ENCODE measurements at regions not wholly inside any gene's neighbourhood (a gene's known extent, or its start where the extent isn't known, plus 50 kb on each side); places are given as distances from the start of the nearest gene placed in this dataset.
"Not testable (repeated sequence)": the region's sequence is repeated elsewhere in the genome, so short reads cannot be mapped to it uniquely, and the experiment has no call there.

DNA sequence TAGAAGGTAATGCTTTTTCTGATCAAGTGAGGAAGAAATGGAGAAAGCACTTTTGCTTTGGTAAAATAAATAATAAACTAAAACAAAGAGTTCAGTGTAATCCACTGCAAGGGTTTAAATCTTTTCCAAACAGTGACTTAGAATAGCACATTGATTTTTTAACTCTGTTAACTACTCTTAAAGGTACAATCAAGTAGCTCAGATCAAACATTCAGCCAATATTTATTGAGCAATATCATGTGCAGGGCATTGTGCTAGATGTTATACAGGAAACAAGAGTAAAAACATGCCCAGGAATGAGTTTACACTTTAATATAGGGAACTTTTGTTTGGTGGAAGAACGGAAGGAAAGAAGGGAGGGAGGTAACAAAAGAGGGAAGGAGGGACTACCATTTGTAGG is 479.8 kb downstream of the KLHL13 start:
- TF ChIP-seq POLR2A (IDR thresholded peaks at IDR 0.05), result no peak
- TF ChIP-seq, protein P1, sequence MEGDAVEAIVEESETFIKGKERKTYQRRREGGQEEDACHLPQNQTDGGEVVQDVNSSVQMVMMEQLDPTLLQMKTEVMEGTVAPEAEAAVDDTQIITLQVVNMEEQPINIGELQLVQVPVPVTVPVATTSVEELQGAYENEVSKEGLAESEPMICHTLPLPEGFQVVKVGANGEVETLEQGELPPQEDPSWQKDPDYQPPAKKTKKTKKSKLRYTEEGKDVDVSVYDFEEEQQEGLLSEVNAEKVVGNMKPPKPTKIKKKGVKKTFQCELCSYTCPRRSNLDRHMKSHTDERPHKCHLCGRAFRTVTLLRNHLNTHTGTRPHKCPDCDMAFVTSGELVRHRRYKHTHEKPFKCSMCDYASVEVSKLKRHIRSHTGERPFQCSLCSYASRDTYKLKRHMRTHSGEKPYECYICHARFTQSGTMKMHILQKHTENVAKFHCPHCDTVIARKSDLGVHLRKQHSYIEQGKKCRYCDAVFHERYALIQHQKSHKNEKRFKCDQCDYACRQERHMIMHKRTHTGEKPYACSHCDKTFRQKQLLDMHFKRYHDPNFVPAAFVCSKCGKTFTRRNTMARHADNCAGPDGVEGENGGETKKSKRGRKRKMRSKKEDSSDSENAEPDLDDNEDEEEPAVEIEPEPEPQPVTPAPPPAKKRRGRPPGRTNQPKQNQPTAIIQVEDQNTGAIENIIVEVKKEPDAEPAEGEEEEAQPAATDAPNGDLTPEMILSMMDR (IDR thresholded peaks at IDR 0.05), result no peak
- Histone ChIP-seq H3K27me3 (no peaks in the 10 kb centered on the region), H3K4me3 (no peak overlapping the region), H3K9me3 (no peaks in the 10 kb centered on the region), H3K4me1 (no peaks in the 10 kb centered on the region), H3K27ac (no peak overlapping the region), H3K36me3 (no peaks in the 10 kb centered on the region)
- no peak for DNase-seq

DNA sequence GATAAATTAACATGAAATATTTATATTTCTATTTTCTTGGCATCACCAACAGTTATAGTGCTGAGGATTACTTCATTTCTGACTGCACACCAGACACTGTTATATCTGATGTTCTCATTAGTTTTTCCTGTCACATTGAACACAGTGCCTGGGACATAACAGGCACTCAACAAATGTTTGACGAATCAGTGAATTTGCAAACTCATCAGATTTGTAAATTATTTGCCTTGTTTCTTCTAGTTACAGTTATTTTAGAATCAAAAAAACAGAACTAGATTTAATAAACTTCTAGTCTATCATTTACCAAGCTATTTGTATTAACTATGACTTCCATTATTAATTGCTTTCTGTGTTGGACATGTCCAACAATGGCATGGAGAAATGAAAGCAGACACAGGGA is 483.3 kb downstream of the KLHL13 start:
- TF ChIP-seq, protein P1 (IDR thresholded peaks at IDR 0.05), result no peak
- TF ChIP-seq POLR2A (IDR thresholded peaks at IDR 0.05), result no peak
- no peaks in the 10 kb centered on the region for H3K36me3 ChIP-seq
- H3K4me3 ChIP-seq, result no peak overlapping the region
- no peak overlapping the region for H3K27ac ChIP-seq
- H3K4me1 ChIP-seq, result no peaks in the 10 kb centered on the region
- no peaks in the 10 kb centered on the region for H3K27me3 ChIP-seq
- no peaks in the 10 kb centered on the region for H3K9me3 ChIP-seq
- DNase-seq, result no peak

- no peaks in the 10 kb centered on the region for H3K36me3 ChIP-seq
- no peaks in the 10 kb centered on the region for H3K4me1 ChIP-seq
- H3K27ac ChIP-seq, result no peak overlapping the region
- no peak overlapping the region for H3K4me3 ChIP-seq
- no peaks in the 10 kb centered on the region for H3K9me3 ChIP-seq
- TF ChIP-seq, protein P1 (IDR thresholded peaks at IDR 0.05), result no peak
- no peak for TF ChIP-seq POLR2A (IDR thresholded peaks at IDR 0.05)
- DNase-seq, result no peak
- H3K27me3 ChIP-seq, result no peaks in the 10 kb centered on the region
These were observed 488.2 kb downstream of the KLHL13 start for GRCh38 chrX:117628381-117628780.

- Histone ChIP-seq H3K27me3 (no peaks in the 10 kb centered on the region), H3K36me3 (no peaks in the 10 kb centered on the region), H3K4me1 (no peaks in the 10 kb centered on the region), H3K4me3 (no peak overlapping the region), H3K9me3 (no peaks in the 10 kb centered on the region), H3K27ac (no peak overlapping the region)
- DNase-seq, result no peak
- TF ChIP-seq POLR2A (IDR thresholded peaks at IDR 0.05), result no peak
- TF ChIP-seq, protein P1 (IDR thresholded peaks at IDR 0.05), result no peak
These were observed 505.8 kb downstream of the KLHL13 start for GRCh38 chrX:117610806-117611205.

GRCh38 chrX:117610049-117610448 is 506.6 kb downstream of the KLHL13 start:
- no peaks in the 10 kb centered on the region for H3K36me3 ChIP-seq
- H3K27ac ChIP-seq, result no peak overlapping the region
- TF ChIP-seq, protein P1 (IDR thresholded peaks at IDR 0.05), result no peak
- TF ChIP-seq POLR2A (IDR thresholded peaks at IDR 0.05), result no peak
- H3K4me1 ChIP-seq, result no peaks in the 10 kb centered on the region
- H3K9me3 ChIP-seq, result no peaks in the 10 kb centered on the region
- no peaks in the 10 kb centered on the region for H3K27me3 ChIP-seq
- DNase-seq, result no peak
- no peak overlapping the region for H3K4me3 ChIP-seq

DNA sequence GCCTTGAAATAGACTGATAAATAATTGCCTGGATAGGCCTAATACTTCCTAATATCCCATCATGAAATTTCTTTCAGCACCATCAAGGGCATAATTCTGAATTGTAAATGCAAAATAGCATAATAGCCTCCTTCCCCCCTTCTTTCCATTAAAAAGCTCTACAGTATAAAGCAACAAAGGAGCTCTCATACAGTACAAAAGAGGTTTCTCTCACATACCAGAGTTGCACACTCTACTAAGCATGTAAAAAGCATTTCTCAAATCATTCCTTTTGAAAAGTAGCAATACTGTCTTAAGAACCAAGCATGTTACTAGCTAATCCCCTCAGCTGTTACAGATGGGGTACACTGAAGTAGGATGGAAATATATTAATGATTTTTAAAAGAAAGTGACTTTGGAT is 509.0 kb downstream of the KLHL13 start:
- TF ChIP-seq POLR2A (IDR thresholded peaks at IDR 0.05), result no peak
- TF ChIP-seq, protein P1 (IDR thresholded peaks at IDR 0.05), result no peak
- no peaks in the 10 kb centered on the region for H3K36me3 ChIP-seq

DNA sequence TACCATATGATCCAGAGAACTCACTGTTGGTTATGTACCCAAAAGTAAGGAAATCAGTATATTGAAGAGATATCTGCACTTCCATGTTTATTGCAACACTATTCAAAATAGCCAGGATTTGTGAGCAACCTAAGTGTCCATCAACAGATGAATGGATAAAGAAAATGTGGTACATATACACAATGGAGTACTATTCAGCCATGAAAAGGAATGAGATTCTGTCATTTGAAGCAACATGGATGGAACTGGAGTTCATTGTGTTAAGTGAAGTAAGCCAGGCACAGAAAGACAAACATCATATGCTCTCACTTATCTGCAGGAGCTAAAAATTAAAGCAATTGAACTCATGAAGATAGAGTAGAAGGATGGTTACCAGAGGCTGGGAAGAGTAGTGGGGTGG is 510.5 kb downstream of the KLHL13 start:
- not testable (repeated sequence) for H3K4me1 ChIP-seq, H3K4me3 ChIP-seq, H3K27me3 ChIP-seq

More for the DNA sequence above, 509.0 kb downstream of the KLHL13 start:
- Histone ChIP-seq H3K27ac (no peak overlapping the region), H3K4me3 (no peak overlapping the region), H3K27me3 (no peaks in the 10 kb centered on the region), H3K9me3 (no peaks in the 10 kb centered on the region), H3K4me1 (no peaks in the 10 kb centered on the region)
- no peak for DNase-seq

More for the DNA sequence above, 510.5 kb downstream of the KLHL13 start:
- DNase-seq, H3K27ac ChIP-seq, H3K36me3 ChIP-seq, H3K9me3 ChIP-seq: not testable (repeated sequence)
